ENCODE measurements at regions not wholly inside any gene's neighbourhood (a gene's known extent, or its start where the extent isn't known, plus 50 kb on each side); places are given as distances from the start of the nearest gene placed in this dataset.

DNA sequence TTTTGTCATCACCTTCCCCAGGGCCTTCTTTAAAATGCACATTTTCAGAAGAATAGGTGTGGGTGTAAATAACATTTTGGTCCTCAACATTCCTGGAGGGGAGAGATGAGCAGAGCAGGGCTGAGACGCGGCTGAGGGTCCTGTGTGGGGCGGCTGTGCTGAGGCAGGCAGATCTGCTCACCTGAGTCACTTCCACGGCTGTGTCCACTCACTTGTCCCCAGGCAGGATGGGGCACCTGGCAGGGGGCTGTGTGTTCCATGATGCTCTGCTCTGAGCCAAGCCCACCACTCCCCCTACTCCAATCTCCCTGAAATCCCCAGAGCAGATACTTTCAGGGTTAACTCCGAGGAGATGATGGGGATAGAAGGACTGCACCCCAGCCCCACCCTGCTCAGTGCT, 93.8 kb downstream of the GLRX3 start:
- H3K27ac Mint-ChIP-seq = no peak overlapping the region
- intact Hi-C loops (cut with micrococcal nuclease) = no loop called here
- no peaks in the 10 kb centered on the region for H3K36me3 Mint-ChIP-seq (ENCODE audit: low read depth)
- H3K4me1 Mint-ChIP-seq (ENCODE audit: low read depth) = no peaks in the 10 kb centered on the region
- H3K27me3 Mint-ChIP-seq = peaks cover 9% of the 10 kb centered on the region
- H3K4me3 Mint-ChIP-seq = no peak overlapping the region
- peaks cover 25% of the 10 kb centered on the region for H3K9me3 Mint-ChIP-seq

GRCh38 chr10:130230611-130231010, 94.4 kb downstream of the GLRX3 start:
- H3K36me3 Mint-ChIP-seq (ENCODE audit: low read depth) = no peaks in the 10 kb centered on the region
- no peak overlapping the region for H3K4me3 Mint-ChIP-seq
- peaks cover 25% of the 10 kb centered on the region for H3K9me3 Mint-ChIP-seq
- H3K4me1 Mint-ChIP-seq (ENCODE audit: low read depth) = no peaks in the 10 kb centered on the region
- intact Hi-C loops (cut with micrococcal nuclease) = no loop called here
- no peak overlapping the region for H3K27ac Mint-ChIP-seq
- peaks cover 11% of the 10 kb centered on the region for H3K27me3 Mint-ChIP-seq

- intact Hi-C loops (cut with micrococcal nuclease) = no loop called here
- peaks cover 13% of the 10 kb centered on the region for H3K27me3 Mint-ChIP-seq
- no peak overlapping the region for H3K27ac Mint-ChIP-seq
- peaks cover 19% of the 10 kb centered on the region for H3K9me3 Mint-ChIP-seq
- H3K4me1 Mint-ChIP-seq (ENCODE audit: low read depth) = no peaks in the 10 kb centered on the region
- no peak overlapping the region for H3K4me3 Mint-ChIP-seq
- H3K36me3 Mint-ChIP-seq (ENCODE audit: low read depth) = no peaks in the 10 kb centered on the region
Observed at GRCh38 chr10:130231251-130231741, 95.1 kb downstream of the GLRX3 start.

GRCh38 chr10:130232166-130233034, 96.2 kb downstream of the GLRX3 start:
- H3K36me3 Mint-ChIP-seq (ENCODE audit: low read depth) = no peaks in the 10 kb centered on the region
- H3K9me3 Mint-ChIP-seq = peaks cover 8% of the 10 kb centered on the region

GRCh38 chr10:130233035-130233360, 96.8 kb downstream of the GLRX3 start:
- no peak overlapping the region for H3K27ac Mint-ChIP-seq
- no peak overlapping the region for H3K4me3 Mint-ChIP-seq
- peaks cover 2% of the 10 kb centered on the region for H3K9me3 Mint-ChIP-seq
- intact Hi-C loops (cut with micrococcal nuclease) = no loop called here
- no peaks in the 10 kb centered on the region for H3K36me3 Mint-ChIP-seq (ENCODE audit: low read depth)
- H3K27me3 Mint-ChIP-seq = peaks cover 9% of the 10 kb centered on the region
- H3K4me1 Mint-ChIP-seq (ENCODE audit: low read depth) = no peaks in the 10 kb centered on the region

More at GRCh38 chr10:130232166-130233034, 96.2 kb downstream of the GLRX3 start:
- Mint-ChIP-seq H3K4me3 (no peak overlapping the region), H3K4me1 (ENCODE audit: low read depth) (no peaks in the 10 kb centered on the region), H3K27ac (no peak overlapping the region), H3K27me3 (peaks cover 12% of the 10 kb centered on the region)
- intact Hi-C loops (cut with micrococcal nuclease) = no loop called here

DNA sequence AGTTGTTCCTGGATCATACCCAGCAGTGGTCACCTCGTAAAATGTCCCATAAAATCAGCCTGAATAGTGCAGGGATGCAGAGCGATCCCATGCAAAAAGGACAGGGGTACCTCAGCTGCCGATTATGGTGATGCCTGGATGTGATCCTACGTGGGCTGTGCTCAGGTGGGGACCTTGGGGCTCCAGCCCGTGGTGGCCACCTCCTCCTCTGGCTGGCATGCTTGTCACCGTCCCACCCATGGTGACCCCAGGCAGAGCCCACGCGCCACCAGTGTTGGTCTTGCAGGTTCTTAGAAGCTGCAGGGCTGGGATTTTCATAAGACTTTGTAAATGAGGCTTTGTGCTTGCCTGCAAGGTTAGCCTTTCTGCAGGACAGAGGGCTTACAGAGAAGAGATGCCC, 97.2 kb downstream of the GLRX3 start:
- Mint-ChIP-seq H3K9me3 (no peaks in the 10 kb centered on the region), H3K27ac (no peak overlapping the region), H3K27me3 (peaks cover 11% of the 10 kb centered on the region), H3K4me1 (ENCODE audit: low read depth) (no peaks in the 10 kb centered on the region), H3K4me3 (no peak overlapping the region), H3K36me3 (ENCODE audit: low read depth) (no peaks in the 10 kb centered on the region)
- intact Hi-C loops (cut with micrococcal nuclease) = no loop called here

GRCh38 chr10:130234171-130234965, 98.2 kb downstream of the GLRX3 start:
- intact Hi-C loops (cut with micrococcal nuclease) = no loop called here
- no peak overlapping the region for H3K4me3 Mint-ChIP-seq
- no peaks in the 10 kb centered on the region for H3K4me1 Mint-ChIP-seq (ENCODE audit: low read depth)
- no peak overlapping the region for H3K27ac Mint-ChIP-seq
- H3K27me3 Mint-ChIP-seq = peaks cover 13% of the 10 kb centered on the region
- no peaks in the 10 kb centered on the region for H3K36me3 Mint-ChIP-seq (ENCODE audit: low read depth)
- H3K9me3 Mint-ChIP-seq = no peaks in the 10 kb centered on the region

GRCh38 chr10:130236711-130237110, 100.5 kb downstream of the GLRX3 start:
- H3K4me1 Mint-ChIP-seq (ENCODE audit: low read depth) = no peaks in the 10 kb centered on the region
- H3K9me3 Mint-ChIP-seq = peaks cover 17% of the 10 kb centered on the region
- peaks cover 21% of the 10 kb centered on the region for H3K27me3 Mint-ChIP-seq
- no peaks in the 10 kb centered on the region for H3K36me3 Mint-ChIP-seq (ENCODE audit: low read depth)
- no peak overlapping the region for H3K4me3 Mint-ChIP-seq
- intact Hi-C loops (cut with micrococcal nuclease) = no loop called here
- H3K27ac Mint-ChIP-seq = no peak overlapping the region

GRCh38 chr10:130240409-130240808, 104.2 kb downstream of the GLRX3 start:
- H3K27me3 Mint-ChIP-seq = peaks cover 42% of the 10 kb centered on the region

DNA sequence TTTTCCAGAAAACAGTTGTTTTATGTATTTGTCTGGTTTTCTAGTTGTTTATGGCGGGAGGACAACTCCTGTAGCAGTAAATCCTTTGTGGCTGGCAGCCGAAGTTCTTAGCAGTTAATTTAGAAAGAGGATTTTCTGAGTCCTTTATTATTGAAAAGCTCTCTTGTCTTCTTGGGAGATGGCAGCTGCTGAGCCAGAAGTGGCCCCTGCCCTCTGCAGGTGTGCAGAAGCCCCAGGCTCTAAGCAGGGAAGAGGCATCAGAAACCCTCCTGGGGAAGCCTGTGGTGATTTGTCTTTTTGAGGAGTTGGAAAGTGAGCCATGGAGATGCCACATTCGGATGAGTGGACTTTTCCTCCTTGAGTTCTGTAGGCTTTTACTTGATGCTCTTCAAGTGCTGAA, 106.3 kb downstream of the GLRX3 start:
- no peaks in the 10 kb centered on the region for H3K36me3 Mint-ChIP-seq (ENCODE audit: low read depth)
- H3K4me3 Mint-ChIP-seq = no peak overlapping the region
- H3K27ac Mint-ChIP-seq = no peak overlapping the region
- intact Hi-C loops (cut with micrococcal nuclease) = no loop called here
- H3K9me3 Mint-ChIP-seq = peaks cover 50% of the 10 kb centered on the region
- H3K27me3 Mint-ChIP-seq = peaks cover 48% of the 10 kb centered on the region
- peaks cover 8% of the 10 kb centered on the region for H3K4me1 Mint-ChIP-seq (ENCODE audit: low read depth)

More at GRCh38 chr10:130240409-130240808, 104.2 kb downstream of the GLRX3 start:
- Mint-ChIP-seq H3K36me3 (ENCODE audit: low read depth) (no peaks in the 10 kb centered on the region), H3K4me3 (no peak overlapping the region), H3K27ac (no peak overlapping the region), H3K4me1 (ENCODE audit: low read depth) (peaks cover 8% of the 10 kb centered on the region), H3K9me3 (peaks cover 29% of the 10 kb centered on the region)
- intact Hi-C loops (cut with micrococcal nuclease) = no loop called here

- Mint-ChIP-seq H3K9me3 (peaks cover 55% of the 10 kb centered on the region), H3K4me1 (ENCODE audit: low read depth) (peaks cover 8% of the 10 kb centered on the region), H3K36me3 (ENCODE audit: low read depth) (no peaks in the 10 kb centered on the region), H3K4me3 (no peak overlapping the region), H3K27me3 (peaks cover 48% of the 10 kb centered on the region), H3K27ac (no peak overlapping the region)
- intact Hi-C loops (cut with micrococcal nuclease) = no loop called here
Observed at GRCh38 chr10:130243015-130243414, 106.8 kb downstream of the GLRX3 start.

DNA sequence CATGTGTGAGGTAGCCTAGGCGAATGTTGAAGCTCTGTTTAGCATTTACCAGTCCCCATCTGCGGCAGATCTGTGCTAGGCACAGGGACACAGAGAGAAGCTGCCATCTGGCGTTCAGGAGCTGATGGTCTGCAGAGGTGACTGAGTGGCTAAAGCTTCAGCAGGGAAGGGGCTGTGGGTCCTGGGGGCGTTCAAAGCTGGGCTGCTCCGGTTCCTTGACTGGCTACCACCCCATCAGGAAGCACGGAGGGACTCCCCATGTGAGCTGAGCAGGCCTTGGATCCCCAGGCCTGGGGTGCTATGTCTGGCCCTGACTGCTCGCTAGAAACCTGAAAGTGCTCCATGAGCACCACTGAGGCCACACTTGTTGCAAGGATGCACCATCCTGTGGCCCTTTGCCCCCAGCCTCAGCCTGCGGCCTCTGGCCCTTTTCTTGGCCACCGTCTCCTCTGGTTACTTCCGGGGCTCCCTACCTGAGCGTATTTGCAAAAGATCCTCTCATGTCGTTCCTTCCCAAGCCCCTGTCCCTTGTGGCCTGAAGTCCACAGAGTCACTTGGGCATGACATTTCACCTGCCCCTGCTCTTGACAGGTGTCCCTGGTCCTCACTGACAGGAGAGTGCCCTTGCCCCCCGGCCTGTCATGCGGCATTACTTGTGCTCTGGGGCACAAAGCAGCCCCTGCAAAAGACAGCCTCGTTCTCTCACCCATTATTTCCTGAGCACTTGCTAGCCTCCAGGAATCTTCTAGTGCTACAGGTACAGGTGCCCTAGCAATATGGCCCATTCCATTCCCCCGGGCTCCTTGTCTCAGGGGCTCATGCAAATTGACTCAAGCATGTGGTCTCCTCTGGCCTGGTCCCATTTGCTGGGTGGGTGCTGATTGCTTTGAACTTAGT, 108.1 kb downstream of the GLRX3 start:
- intact Hi-C loops (cut with micrococcal nuclease) = no loop called here
- Mint-ChIP-seq H3K27ac (no peak overlapping the region), H3K4me1 (ENCODE audit: low read depth) (peaks cover 8% of the 10 kb centered on the region), H3K27me3 (peaks cover 49% of the 10 kb centered on the region), H3K9me3 (peaks cover 56% of the 10 kb centered on the region), H3K36me3 (ENCODE audit: low read depth) (no peaks in the 10 kb centered on the region), H3K4me3 (no peak overlapping the region)

- Mint-ChIP-seq H3K4me1 (ENCODE audit: low read depth) (peaks cover 8% of the 10 kb centered on the region), H3K9me3 (peaks cover 56% of the 10 kb centered on the region), H3K27me3 (peaks cover 49% of the 10 kb centered on the region), H3K36me3 (ENCODE audit: low read depth) (no peaks in the 10 kb centered on the region), H3K4me3 (no peak overlapping the region), H3K27ac (no peak overlapping the region)
- intact Hi-C loops (cut with micrococcal nuclease) = no loop called here
Observed at GRCh38 chr10:130244928-130245495, 108.8 kb downstream of the GLRX3 start.

Data from dendritic cell treated with granulocyte-macrophage colony-stimulating factor and Interleukin-4, amounts not matched to agents 40 ng/mL and 50 ng/mL, for 4 days (primary cell).